GM18861 (cell line): ENCODE measurements at regions not wholly inside any gene's neighbourhood (a gene's known extent, or its start where the extent isn't known, plus 50 kb on each side); places are given as distances from the start of the nearest gene placed in this dataset.
A peak's percentile ranks its signal among the peaks of the same experiment; 100 is the strongest.
"Not testable (repeated sequence)": the region's sequence is repeated elsewhere in the genome, so short reads cannot be mapped to it uniquely, and the experiment has no call there.

Source experiments
- ATAC-seq: cut with Tn5 transposase; IDR thresholded peaks from one replicate; pipeline ENCODE4 v1.9.1; 2021; ENCODE audit not compliant: unreplicated experiment

DNA sequence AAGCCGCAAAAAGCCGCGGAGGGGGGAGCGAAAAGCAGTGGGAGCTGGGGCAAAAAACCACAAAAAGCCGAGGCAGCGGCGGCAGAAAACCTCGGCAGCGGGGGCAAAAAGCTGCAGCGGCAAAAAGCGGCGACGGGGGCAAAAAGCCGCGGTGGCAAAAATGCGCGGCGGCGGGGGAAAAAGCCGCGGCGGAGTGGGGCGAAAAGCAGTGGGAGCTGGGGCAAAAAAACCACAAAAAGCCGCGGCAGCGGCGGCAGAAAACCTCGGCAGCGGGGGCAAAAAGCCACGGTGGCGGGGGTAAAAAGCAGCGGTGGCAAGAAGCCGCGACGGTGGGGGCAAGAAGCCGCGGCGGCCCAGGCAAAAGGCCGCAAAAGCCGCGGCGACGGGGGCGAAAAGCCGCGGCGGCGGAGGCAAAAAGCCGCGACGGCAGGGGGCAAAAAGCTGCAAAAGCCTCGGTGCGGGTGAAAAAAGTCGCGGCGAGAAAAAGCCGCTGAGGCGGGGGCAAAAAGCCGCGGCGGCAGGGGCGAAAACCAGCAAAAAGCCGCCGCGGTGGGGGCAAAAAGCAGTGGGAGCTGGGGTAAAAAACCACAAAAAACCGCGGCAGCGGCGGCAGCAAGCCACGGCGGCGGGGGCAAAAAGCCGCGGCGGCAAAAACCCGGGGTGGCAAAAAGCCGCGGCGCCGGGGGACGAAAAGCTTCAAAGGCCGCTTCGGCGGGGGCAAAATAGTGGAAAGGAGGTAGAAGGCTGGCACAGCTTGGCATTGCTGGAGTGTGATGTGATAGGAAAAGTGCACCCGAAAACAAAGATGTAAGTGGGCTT lies 135.9 kb downstream of the ZNF92 start:
- no peak for ATAC-seq

DNA sequence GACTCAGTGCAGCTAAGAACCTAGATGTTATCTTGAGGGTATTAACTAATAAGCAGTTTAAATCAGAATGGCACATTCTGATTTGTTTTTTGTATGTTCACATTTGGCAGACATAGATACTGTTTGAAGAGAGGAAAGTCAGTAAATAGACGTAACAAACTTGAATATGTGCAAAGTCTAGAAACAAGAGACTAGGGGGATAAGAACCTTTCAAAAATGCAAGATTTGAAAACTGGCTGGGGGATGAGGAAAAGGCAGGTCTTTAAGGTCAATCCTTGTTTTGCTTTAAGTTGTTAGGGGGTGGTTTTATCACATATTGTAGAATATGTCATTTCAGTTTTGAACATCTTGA lies 136.5 kb downstream of the ZNF92 start:
- ATAC-seq, result not testable (repeated sequence)

DNA sequence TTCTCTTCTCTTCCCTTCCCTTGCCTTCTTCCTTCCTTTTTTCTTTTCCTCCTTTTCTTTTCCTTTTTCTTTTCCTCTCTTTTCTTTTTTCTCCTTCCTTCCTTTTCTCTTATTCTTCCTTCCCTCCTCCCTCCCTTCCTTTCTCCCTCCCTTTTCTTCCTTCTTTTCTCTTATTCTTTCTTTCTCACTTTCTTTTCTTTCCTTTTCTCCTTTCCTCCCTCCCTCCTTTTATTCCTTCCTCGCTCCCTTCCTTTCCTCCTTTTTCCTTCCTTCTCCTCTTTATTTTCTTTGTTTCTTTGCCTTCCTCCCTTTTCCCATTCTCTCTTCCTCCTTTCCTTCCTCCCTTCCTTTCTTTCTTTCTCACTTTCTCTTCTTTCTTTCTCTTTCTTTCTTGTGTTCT lies 146.1 kb downstream of the ZNF92 start:
- ATAC-seq, result not testable (repeated sequence)

- not testable (repeated sequence) for ATAC-seq
Measured at GRCh38 chr7:65545465-65546161, 172.0 kb downstream of the ZNF92 start.

- ATAC-seq, result not testable (repeated sequence)
Measured at GRCh38 chr7:65549589-65550443, 176.2 kb downstream of the ZNF92 start.

GRCh38 chr7:65550444-65550809 lies 176.8 kb downstream of the ZNF92 start:
- ATAC-seq, result not testable (repeated sequence)

GRCh38 chr7:65551042-65551441 lies 177.4 kb downstream of the ZNF92 start:
- ATAC-seq, result not testable (repeated sequence)

DNA sequence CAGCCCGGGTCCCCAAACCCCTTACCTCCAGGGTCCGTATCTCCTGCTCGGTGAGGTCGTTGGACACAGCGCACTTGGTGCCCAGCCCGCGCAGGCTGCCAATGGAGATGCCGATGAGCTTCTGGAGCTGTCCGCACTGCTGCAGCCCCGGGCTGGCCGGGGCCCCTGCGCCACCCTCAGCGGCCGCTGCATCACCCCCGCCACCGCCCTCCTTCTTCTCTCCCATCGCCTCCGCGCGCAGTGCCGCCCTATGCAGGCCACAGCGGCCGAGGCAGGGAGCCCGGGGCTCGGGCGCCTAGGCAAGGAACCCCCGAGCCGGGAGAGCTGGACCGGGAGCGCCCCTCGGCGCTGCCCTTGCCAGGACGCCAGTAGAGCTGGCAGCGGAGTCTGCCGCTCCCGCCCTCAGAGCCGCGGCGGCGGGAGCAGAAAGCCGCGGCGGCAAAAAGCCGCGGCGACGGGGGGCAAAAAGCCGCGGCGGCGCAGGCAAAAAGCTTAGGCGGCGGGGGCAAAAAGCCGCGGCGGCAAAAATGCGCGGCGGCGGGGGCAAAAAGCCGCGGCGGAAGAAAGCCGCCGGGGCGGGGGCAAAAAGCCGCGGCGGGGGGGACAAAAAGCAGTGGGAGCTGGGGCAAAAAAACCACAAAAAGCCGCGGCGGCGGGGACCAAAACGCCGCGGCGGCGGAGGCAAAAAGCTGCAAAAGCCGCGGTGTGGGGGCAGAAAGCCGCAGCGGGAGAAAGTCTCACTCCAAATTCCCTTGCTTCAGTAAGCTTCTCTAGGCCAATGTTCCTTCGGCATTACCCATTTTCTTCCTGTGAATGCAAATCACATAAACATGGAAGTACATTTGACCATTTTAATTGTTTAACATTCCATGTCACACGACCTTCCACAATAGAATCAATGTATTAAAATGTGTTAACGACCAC lies 181.2 kb downstream of the ZNF92 start:
- not testable (repeated sequence) for ATAC-seq

DNA sequence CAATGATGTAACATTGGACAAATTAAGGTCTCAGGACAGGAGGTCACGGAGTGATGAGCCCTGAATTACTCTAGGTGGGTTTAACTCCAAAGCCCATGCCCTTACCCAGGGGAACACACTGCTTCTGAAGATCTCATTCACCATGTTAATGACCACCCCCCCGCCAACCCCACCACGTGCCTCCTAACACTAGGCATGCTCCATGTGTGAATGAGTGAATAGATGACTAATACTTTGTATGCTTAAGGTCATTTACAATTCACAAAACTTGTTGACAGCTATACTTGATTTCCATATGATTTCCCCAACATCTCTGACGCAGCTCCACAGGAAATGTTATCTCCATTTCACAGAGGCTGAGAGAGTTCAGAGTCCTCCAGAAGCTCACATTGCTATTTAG lies 184.9 kb downstream of the ZNF92 start:
- ATAC-seq, result not testable (repeated sequence)

DNA sequence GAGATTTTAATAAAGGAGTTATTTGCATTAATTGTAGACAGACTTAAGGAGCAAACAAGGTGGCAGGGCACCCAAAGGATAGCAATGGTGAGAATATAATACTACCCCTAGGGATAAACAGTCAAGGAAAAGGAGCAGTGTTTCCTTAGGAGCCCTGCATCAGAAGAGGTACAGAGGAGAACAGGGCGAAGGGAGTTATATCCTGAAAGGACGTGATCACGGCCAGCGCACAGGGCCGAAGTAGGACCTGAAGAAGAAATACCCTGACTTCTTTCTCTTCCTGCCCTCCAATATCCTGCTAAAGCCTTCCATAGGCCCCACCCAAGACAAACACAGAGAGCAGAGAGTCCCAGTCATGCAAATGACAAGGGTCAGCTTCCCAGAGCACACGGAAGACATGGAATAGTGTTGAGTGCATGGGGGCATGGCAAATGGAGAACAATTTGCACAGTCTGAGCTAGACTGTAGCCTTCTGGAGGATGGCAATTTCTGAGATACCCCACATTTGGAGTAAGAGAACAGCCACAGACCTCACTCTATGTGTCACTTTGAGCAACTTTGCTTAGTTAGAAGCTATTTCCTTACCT lies 188.2 kb downstream of the ZNF92 start:
- not testable (repeated sequence) for ATAC-seq

DNA sequence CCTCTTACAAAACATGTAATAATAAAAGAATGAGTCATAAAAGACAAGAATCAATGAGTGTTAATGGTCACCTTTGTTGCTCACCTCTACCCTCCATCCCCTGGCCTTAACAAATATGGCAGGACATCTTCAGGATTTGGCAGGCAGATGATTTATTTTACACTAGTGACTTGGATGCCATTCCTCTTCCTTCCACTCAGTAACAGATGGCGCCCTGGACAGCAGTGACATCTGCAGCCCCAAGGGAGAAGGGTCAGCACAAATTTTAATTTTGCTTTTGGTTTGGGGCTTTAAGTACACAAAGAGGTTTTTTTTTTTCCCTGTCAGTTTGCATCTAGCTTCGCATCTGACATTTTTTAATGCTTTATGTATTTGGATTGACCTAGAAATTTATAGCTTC lies 188.9 kb downstream of the ZNF92 start:
- ATAC-seq, result peak; percentile 88

GRCh38 chr7:65563333-65563732 lies 189.7 kb downstream of the ZNF92 start:
- ATAC-seq, result not testable (repeated sequence)

DNA sequence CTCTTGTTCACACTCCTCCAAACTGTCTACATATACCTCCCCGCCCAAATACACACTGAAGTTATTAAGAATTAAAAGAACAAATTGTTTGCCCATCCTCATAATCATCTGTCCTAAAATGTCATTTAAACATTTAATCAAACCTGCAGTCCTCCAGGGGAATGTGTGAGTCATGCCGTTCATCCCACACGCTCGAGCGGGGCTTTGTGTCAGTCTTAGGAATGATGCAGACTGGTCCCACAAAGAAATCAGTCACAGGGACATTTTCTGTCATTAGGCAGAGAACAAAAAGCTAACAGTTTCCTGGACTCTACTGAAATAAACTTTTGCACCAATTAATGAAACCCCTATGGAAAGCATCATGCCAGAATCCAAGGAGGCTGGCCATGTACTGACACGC lies 194.6 kb downstream of the ZNF92 start:
- not testable (repeated sequence) for ATAC-seq

GRCh38 chr7:65570990-65571389 lies 197.3 kb downstream of the ZNF92 start:
- not testable (repeated sequence) for ATAC-seq

DNA sequence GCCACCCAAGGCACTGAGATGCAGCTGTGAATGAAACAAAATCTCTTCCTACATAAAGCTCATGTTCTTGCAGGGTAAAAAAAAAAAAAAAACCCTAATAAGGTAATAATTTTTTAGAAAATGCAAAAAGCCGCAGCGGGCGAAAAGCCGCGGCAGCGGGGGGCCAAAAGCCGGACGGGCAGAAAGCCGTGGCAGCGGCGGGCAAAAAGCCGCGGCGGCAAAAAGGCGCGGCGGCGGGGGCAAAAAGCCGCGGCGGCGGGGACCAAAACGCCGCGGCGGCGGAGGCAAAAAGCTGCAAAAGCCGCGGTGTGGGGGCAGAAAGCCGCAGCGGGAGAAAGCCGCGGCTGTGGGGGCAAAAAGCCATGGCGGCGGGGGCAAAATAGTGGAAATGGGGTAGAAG lies 198.9 kb downstream of the ZNF92 start:
- not testable (repeated sequence) for ATAC-seq

- not testable (repeated sequence) for ATAC-seq
Measured at GRCh38 chr7:65576370-65576769, 202.7 kb downstream of the ZNF92 start.

- ATAC-seq, result not testable (repeated sequence)
Measured at GRCh38 chr7:65582518-65583119, 209.0 kb downstream of the ZNF92 start.

- not testable (repeated sequence) for ATAC-seq
Measured at GRCh38 chr7:65602495-65602894, 228.8 kb downstream of the ZNF92 start.

- ATAC-seq, result no peak
Measured at GRCh38 chr7:65609131-65609530, 235.5 kb downstream of the ZNF92 start.
